Activated naive CD8-positive, alpha-beta T cell treated with anti-CD3 and anti-CD28 coated beads, Interleukin-2, amount 10 ng/mL, durations not matched to agents 7 days and 5 days (primary cell): ENCODE measurements at regions not wholly inside any gene's neighbourhood (a gene's known extent, or its start where the extent isn't known, plus 50 kb on each side); places are given as distances from the start of the nearest gene placed in this dataset.

Source experiments
- ATAC-seq: fragments of 150-1000 bp; cut with Tn5 transposase; one replicate; pipeline ENCODE4 v1.10.0; 2021; ENCODE audit warnings: low read depth, moderate library complexity
- POLR2A ChIA-PET: fragments of 350-600 bp; sonication (Branson Sonifier 250); formaldehyde crosslinking; loops from one replicate; lab custom pipeline; 2021; ENCODE audit warnings: antibody characterized with exemption; lab: Charles Lee
- DNase-seq: peaks from one replicate; pipeline ENCODE4 v3.0.0; 2021
- H3K27ac Mint-ChIP-seq: one replicate; pipeline ENCODE4 v1.8.0; 2022; ENCODE audit warnings: mild to moderate bottlenecking, mixed read lengths
- H3K27me3 Mint-ChIP-seq: one replicate; pipeline ENCODE4 v1.8.0; 2022; ENCODE audit warnings: mild to moderate bottlenecking, moderate library complexity, mixed read lengths
- H3K36me3 Mint-ChIP-seq: one replicate; pipeline ENCODE4 v1.8.0; 2021; ENCODE audit warnings: mild to moderate bottlenecking, mixed read lengths
- H3K4me1 Mint-ChIP-seq: one replicate; pipeline ENCODE4 v1.8.0; 2021; ENCODE audit warnings: mixed read lengths
- H3K4me3 Mint-ChIP-seq: one replicate; pipeline ENCODE4 v1.8.0; 2022; ENCODE audit warnings: mild to moderate bottlenecking, moderate library complexity, mixed read lengths
- H3K9me3 Mint-ChIP-seq: one replicate; pipeline ENCODE4 v1.8.0; 2021; ENCODE audit warnings: mixed read lengths

DNA sequence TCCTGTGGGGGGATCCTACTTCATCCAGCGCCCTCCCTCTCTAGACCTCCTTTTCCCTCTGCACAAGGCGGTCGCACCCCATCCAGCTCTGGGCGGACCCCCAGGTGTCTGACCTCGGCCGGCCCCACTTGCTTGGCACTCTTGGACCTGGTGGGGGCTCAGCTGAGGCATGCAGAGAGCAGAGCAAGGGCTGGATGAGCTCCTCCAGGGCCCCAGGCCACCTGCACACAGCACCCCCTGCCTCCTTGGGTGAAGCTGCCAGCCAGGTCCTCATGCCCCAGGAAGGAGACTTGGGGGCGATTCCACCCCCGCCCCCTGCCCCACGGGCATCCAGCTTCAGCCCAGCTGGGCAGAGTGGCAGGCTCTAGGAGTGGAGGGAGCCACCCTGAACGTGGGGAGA is 159.4 kb upstream of the GSE1 start:
- Mint-ChIP-seq H3K27ac (no peak overlapping the region), H3K27me3 (peaks cover 2% of the 10 kb centered on the region), H3K4me3 (no peak overlapping the region), H3K9me3 (no peaks in the 10 kb centered on the region), H3K36me3 (no peaks in the 10 kb centered on the region), H3K4me1 (peaks cover 11% of the 10 kb centered on the region)
- POLR2A ChIA-PET: interaction anchor here (0.6 kb wide), 1 partner anchor 285 kb away, joined by 3 read pairs; no protein-coding TSS in a partner anchor
- ATAC-seq (no peak), DNase-seq (no peak)

DNA sequence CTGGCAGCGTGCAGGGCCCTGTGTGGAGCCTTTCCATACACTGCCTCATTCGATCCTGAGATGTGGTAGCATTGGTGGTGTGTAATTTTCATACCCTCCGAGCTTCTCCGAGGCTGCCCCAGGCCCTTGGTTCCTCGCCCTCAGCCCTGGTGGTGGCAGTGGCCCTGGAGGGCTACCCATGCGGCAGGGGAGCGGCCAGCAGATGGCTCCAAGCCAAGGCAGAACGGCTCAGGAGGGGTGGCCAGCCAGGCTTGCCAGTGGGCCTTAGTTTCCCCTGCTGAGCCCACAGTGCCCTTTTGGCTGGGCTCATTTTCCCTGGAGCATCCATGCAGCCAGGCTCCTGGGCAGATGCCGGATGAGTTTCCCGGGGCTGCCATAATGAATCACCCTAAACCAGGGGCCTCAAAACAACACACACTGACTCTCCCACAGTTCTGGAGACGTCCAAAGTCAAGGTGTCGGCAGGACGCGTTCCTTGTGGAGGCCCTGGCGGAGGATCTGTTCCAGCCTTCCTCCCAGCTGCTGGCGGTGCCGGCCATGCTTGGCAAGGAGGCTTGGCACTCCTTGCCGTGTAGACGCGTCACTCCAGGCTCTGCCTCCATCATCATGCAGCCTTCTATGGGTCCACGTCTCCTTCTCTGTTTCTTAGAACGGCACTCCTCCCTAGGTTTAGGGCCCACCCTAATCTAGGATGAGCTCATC is 158.8 kb upstream of the GSE1 start:
- H3K9me3 Mint-ChIP-seq: no peaks in the 10 kb centered on the region
- no peak overlapping the region for H3K27ac Mint-ChIP-seq
- no peaks in the 10 kb centered on the region for H3K36me3 Mint-ChIP-seq
- peaks cover 3% of the 10 kb centered on the region for H3K27me3 Mint-ChIP-seq
- H3K4me3 Mint-ChIP-seq: no peak overlapping the region
- ATAC-seq (no peak), DNase-seq (no peak)
- POLR2A ChIA-PET: no interaction called here
- peaks cover 8% of the 10 kb centered on the region for H3K4me1 Mint-ChIP-seq

DNA sequence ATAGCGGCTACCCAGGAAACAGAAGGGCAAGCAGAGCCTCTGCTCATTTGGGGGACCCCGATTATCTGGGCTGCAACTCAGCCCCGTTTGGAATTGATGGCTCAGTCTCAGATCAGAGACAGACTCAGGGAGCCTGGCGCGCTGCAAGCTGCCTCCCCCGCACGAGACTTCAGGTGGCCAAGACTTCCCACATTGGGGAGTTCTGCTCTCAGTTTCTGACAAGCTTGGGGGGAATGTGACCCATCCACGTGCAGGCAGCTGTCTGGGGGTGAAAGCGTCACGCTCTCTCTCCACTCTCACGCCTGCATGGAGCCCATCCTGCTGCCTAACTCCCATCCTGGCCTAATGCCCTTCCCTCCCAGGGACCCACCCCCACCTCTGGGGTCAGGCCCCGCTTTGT is 157.6 kb upstream of the GSE1 start:
- ATAC-seq (no peak), DNase-seq (no peak)
- no peak overlapping the region for H3K4me3 Mint-ChIP-seq
- H3K36me3 Mint-ChIP-seq: no peaks in the 10 kb centered on the region
- no peaks in the 10 kb centered on the region for H3K9me3 Mint-ChIP-seq
- H3K4me1 Mint-ChIP-seq: peaks cover 4% of the 10 kb centered on the region
- H3K27ac Mint-ChIP-seq: no peak overlapping the region
- POLR2A ChIA-PET: no interaction called here
- H3K27me3 Mint-ChIP-seq: peaks cover 8% of the 10 kb centered on the region

DNA sequence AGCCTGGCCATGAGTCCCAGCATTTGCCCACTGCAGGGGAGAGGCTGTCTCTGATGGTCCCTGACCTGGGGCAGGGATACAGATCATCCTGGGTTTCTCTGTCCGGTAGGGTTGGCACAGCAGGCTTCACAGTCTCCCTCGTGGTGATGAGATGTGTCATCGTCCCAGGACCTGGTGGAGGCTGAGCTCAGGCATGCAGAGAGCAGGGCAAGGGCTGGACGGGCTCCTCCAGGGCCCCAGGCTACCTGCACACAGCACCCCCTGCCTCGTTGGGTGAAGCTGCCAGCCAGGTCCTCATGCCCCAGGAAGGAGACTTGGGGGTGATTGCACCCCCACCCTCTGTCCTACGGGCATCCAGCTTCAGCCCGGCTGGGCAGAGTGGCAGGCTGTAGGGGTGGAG is 155.8 kb upstream of the GSE1 start:
- no peak overlapping the region for H3K27ac Mint-ChIP-seq
- ATAC-seq: no peak
- H3K4me1 Mint-ChIP-seq: peaks cover 2% of the 10 kb centered on the region
- POLR2A ChIA-PET: no interaction called here
- DNase-seq: no peak
- H3K36me3 Mint-ChIP-seq: no peaks in the 10 kb centered on the region
- H3K4me3 Mint-ChIP-seq: no peak overlapping the region
- H3K9me3 Mint-ChIP-seq: no peaks in the 10 kb centered on the region
- peaks cover 21% of the 10 kb centered on the region for H3K27me3 Mint-ChIP-seq

DNA sequence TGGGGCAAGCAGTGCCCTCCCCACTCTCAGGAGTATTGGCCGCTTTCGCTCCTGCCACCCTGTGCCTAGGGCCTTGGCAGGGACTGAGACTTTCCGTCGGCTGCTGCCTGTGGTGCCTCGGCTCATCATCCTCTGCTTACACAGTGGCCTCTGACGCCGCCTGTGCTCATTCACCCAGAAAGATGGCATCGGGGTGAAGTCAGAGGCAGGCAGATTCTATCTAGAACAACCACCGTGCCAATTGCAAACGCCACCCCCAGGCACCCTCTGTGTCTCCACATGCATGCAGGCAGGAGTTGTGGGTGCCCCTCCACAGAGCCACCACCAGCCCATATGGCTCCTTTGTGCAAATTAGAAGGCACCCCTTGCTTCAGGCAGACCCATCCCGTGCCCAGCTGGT is 154.2 kb upstream of the GSE1 start:
- no peak overlapping the region for H3K27ac Mint-ChIP-seq
- no peaks in the 10 kb centered on the region for H3K36me3 Mint-ChIP-seq
- H3K4me3 Mint-ChIP-seq: no peak overlapping the region
- POLR2A ChIA-PET: interaction anchor here (1.5 kb wide), 1 partner anchor 9 kb away, joined by 3 read pairs; no protein-coding TSS in a partner anchor
- H3K9me3 Mint-ChIP-seq: no peaks in the 10 kb centered on the region
- peaks cover 25% of the 10 kb centered on the region for H3K27me3 Mint-ChIP-seq
- peaks cover 3% of the 10 kb centered on the region for H3K4me1 Mint-ChIP-seq
- ATAC-seq: no peak
- DNase-seq: no peak

DNA sequence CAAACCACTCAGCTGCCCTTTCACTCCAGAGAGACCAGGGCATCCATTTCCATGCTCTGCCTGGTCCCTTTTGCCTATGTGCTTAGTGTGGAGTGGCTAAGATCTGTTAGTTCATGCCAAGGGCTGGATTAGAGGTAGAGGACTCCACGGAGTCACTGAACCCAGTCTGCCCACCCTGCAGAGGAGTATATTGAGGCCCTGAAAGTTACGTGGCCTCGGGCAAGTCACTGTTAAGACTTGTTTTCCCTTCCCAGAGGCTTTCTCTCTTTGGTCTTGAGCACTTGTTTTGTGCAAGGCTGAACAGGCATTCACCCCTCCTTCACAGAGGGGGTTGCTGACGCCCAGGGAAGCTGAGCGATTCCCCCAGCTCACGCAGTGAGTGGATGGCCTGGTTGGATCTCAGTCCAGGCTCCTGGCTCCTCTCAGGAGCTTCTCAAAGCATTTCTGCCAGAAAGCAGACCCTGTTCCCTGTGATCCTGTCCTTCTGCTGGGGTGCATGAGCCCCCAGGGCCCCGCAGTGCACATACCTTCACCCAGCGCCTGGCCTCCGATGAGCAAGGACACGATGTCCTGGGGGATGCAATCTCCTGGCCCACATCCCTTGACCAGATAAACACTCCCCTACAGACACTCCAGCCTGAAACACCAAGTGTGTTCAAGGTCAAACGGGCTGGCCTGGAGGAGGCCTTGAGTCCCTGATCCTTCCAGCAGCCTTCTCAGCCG is 153.4 kb upstream of the GSE1 start:
- Mint-ChIP-seq H3K9me3 (no peaks in the 10 kb centered on the region), H3K4me3 (no peak overlapping the region), H3K27me3 (peaks cover 25% of the 10 kb centered on the region), H3K4me1 (peaks cover 3% of the 10 kb centered on the region), H3K36me3 (no peaks in the 10 kb centered on the region), H3K27ac (no peak overlapping the region)
- no peak for DNase-seq
- ATAC-seq: no peak
- POLR2A ChIA-PET: interaction anchor here (1.4 to 1.5 kb wide), 2 partner anchors 10 to 11 kb away, joined by 3 read pairs; no protein-coding TSS in a partner anchor

DNA sequence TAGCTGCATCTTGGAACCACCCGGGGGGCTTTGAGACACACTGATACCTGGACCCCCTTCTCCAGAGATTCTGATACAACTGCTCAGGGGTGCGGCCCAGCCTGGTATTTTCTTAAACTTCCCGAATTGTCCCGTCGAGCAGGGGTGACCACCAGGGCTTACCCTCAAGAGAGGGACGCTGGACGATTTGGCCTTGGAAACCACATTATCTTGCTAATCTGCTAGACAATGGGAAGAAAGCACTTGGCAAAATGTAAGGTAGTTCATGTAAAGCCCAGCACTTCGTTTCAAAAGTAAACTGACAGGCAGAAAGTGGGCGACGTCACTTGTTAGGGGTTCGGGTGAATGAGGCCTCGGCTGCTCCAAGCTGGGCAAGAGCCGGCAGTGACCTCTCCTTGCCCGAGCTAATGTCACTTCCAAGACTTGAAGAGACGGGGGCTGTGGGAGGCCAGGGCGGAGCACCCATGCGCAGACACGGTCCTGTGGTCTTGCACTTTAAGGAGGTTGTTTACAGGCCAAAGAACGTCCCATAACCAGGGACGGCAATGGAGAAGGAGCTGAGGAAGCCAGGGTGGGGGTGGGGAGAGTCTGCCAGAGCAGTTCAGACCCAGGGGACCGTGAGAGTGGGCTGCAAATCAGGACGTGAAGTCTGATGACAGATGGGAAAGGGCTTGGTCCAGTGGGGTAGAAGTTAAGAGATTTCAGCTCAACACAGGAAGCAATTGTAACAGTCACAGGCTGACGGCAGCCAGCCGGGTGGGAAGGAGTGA is 152.7 kb upstream of the GSE1 start:
- ATAC-seq (no peak), DNase-seq (no peak)
- POLR2A ChIA-PET: interaction anchor here (1.4 to 1.5 kb wide), 2 partner anchors 10 to 11 kb away, joined by 3 read pairs; no protein-coding TSS in a partner anchor
- Mint-ChIP-seq H3K27ac (no peak overlapping the region), H3K4me1 (peaks cover 3% of the 10 kb centered on the region), H3K4me3 (no peak overlapping the region), H3K27me3 (peaks cover 27% of the 10 kb centered on the region), H3K36me3 (no peaks in the 10 kb centered on the region), H3K9me3 (no peaks in the 10 kb centered on the region)

DNA sequence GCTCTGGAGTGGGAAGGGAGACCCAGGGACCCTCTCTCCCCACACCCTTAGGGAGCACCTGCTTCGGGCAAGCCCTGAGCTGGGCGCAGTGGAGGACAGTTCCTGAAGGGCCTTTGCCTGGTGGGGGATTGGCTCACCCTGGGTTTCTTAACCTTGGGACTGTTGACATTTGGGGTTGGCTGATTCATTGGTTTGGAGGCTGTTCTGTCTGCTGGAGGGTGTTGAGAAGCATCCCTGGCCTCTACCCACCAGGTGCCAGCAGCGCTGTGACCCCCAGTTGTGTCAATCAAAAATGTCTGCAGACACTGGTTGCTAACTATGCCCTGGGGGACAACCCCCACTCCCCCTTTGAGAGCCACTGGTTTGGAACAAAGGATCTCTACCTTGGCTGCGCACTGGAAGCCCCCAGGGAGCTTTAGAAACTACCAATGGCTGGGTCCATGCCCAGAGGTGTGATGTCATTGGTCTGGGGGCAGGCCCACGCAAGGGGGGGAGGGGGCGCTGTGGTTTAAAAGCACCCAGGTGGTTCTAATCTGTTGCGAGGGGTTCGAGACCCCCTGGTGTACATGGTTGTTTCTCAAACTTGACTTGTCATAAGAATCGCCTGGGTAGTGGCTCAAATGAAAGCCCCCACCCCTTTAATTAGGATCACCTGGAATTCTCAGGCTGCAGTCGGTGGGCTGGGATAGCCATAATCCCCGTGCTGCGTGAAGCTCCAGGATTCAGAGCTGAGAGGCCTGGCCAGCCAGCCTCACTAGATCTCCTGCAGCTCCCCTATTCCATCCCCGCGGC is 151.9 kb upstream of the GSE1 start:
- Mint-ChIP-seq H3K36me3 (no peaks in the 10 kb centered on the region), H3K4me3 (no peak overlapping the region), H3K9me3 (no peaks in the 10 kb centered on the region), H3K27me3 (peaks cover 29% of the 10 kb centered on the region), H3K4me1 (peaks cover 3% of the 10 kb centered on the region), H3K27ac (no peak overlapping the region)
- DNase-seq (no peak), ATAC-seq (no peak)
- POLR2A ChIA-PET: interaction anchor here (1.4 kb wide), 1 partner anchor 9 kb away, joined by 3 read pairs; no protein-coding TSS in a partner anchor

DNA sequence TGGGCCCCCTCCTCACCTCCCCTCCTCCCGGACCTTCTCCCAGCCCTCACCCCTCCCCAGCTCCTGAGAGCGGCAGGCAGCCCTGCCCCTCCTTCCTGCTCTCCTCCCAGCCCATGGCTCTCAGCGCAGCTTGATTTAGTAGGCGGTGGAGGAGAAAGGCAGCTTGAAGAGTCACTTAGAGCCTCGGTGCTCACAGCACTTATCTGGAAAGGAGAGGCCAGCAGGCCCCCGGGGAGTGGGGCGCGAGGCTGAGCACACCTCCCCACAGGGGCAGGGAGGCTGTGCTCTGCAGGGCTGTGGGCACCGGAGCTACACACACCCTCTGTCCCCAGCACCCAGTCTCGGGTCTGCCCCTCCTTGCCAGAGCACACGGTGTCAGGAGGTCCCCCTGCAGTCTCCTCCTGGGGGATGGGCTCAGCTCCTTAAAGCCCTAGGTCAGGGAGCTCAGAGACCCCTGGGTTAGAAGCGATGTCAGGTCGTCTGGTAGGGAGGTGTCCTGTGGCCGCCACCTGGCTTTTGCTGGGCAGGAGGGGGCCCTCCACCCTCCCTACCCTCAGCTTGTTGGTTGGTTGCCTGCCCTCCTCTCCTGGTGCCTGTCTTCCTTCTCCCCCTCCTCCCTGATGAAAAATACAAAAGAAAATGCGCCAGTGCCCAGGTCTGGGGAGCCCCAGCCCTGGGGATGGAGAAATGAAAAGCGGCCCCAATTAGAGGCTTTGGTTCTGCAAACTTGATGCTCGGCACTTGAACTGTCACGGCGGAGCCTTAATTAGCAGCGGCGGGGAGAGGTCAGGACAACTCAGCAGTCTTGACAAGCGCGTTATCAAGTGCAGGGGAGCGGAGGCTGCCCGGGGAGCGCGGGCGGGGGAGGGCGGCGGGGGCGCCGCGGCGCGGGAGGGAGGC is 151.1 kb upstream of the GSE1 start:
- POLR2A ChIA-PET: no interaction called here
- H3K4me3 Mint-ChIP-seq: peak overlapping the region; percentile 78

DNA sequence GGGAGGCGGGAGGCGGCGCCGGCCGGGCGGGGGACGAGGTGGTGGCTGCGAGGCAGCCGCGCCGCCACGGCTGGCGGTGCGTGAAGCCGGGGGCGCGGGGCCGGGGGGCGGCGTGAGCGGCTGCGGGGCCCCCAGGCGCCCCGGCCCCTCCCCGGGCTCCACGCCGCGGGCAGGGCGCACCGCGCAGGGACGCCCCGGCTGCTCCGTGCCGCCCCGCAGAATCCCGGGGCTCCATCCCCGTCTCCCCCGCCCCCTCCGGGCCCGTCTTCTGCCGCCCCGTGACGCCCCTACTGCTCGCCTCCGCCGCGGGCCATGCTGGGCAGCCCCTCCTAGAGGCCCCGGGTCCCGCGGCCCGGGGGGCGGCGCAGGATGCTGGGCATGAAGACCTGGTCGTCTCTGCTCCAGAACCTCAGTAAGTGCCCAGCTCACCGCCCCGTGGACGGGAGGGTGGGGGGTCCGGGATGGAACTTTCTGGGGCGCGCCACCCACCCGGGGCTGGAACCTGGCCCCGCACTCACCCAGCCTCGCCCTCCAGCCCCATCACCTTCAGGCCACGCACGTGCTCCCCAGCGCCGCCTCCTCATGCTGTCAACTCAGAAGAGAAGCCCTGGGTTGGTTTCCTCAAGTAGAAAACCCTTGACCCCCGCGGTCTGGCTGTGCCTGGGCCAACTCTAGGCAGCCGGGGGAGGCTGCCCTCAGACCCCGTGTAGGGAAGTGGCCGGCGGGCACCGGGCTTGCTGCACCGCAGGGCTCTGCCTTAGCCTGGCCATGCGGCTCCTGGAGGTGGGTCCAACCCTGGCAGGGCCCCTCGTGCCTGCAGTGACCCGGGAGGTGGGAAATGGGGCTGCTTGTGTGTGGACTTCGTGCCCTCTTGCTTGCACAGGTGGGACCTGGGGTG is 150.2 kb upstream of the GSE1 start:
- H3K27ac Mint-ChIP-seq: no peak overlapping the region
- POLR2A ChIA-PET: no interaction called here

More for the DNA sequence above, 151.1 kb upstream of the GSE1 start:
- Mint-ChIP-seq H3K4me1 (peaks cover 3% of the 10 kb centered on the region), H3K9me3 (no peaks in the 10 kb centered on the region), H3K27ac (no peak overlapping the region), H3K27me3 (peaks cover 29% of the 10 kb centered on the region), H3K36me3 (no peaks in the 10 kb centered on the region)
- DNase-seq (no peak), ATAC-seq (peak; percentile 37)

DNA sequence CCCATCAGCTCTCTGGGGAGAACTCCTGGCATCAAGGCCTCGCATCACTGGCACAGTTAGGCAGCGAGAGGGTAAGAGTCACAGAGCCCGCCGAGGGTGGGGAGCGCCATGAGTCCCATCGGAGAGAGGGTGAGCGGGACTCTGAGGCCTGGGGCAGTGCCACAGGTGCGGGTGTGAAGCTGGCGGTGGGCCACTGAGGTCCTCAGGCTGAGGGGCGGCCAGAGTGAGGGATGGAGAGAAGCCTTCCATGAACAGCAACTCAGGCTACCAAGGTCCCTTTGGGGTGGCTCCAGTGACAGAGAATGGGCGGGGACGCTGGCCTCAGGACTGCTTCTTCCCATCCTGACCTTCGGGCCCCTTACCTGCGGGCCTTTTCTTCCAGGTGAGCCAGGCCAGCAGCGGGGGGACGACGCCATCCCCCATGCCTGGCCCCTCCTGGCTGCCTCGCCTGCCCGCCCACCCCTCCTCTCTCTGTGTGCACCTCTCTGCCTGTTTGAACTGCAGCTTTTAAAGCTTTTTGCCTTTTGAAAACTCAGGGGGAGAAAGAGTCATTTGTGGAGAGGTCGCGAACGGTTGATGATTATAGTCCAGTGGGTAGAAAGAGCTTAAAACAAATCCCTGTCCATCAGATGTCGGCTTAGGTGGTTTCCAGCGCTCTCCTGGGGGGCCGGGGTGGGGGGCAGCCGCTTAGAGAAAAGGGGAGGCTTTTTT is 149.3 kb upstream of the GSE1 start:
- Mint-ChIP-seq H3K9me3 (no peaks in the 10 kb centered on the region), H3K4me1 (peaks cover 3% of the 10 kb centered on the region), H3K27me3 (peaks cover 27% of the 10 kb centered on the region), H3K36me3 (no peaks in the 10 kb centered on the region), H3K27ac (no peak overlapping the region), H3K4me3 (no peak overlapping the region)
- ATAC-seq (no peak), DNase-seq (no peak)
- POLR2A ChIA-PET: no interaction called here

More for the DNA sequence above, 150.2 kb upstream of the GSE1 start:
- Mint-ChIP-seq H3K36me3 (no peaks in the 10 kb centered on the region), H3K4me1 (peaks cover 3% of the 10 kb centered on the region), H3K4me3 (no peak overlapping the region), H3K27me3 (peaks cover 29% of the 10 kb centered on the region), H3K9me3 (no peaks in the 10 kb centered on the region)
- DNase-seq (no peak), ATAC-seq (no peak)
